ENCODE measurements at regions not wholly inside any gene's neighbourhood (a gene's known extent, or its start where the extent isn't known, plus 50 kb on each side); places are given as distances from the start of the nearest gene placed in this dataset.

- no peaks in the 10 kb centered on the region for H3K27me3 ChIP-seq
- no peak overlapping the region for H3K27ac ChIP-seq
- no peak for TF ChIP-seq CTCF (IDR thresholded peaks at IDR 0.05)
- H3K36me3 ChIP-seq, result no peaks in the 10 kb centered on the region
- no peak overlapping the region for H3K4me3 ChIP-seq
- no peaks in the 10 kb centered on the region for H3K4me1 ChIP-seq
- ATAC-seq (no peak), DNase-seq (no peak)
- no peaks in the 10 kb centered on the region for H3K9me3 ChIP-seq
- intact Hi-C loops (cut with DNase I), result no loop called here
Observed at GRCh38 chr5:15374886-15375285, 125.1 kb upstream of the FBXL7 start.

- Histone ChIP-seq H3K4me1 (no peaks in the 10 kb centered on the region), H3K36me3 (no peaks in the 10 kb centered on the region), H3K27me3 (no peaks in the 10 kb centered on the region), H3K9me3 (peaks cover 0 to 2% of the 10 kb centered on the region in 2 donors), H3K27ac (no peak overlapping the region), H3K4me3 (no peak overlapping the region)
- intact Hi-C loops (cut with DNase I), result no loop called here
- no peak for TF ChIP-seq CTCF (IDR thresholded peaks at IDR 0.05)
- DNase-seq (no peak), ATAC-seq (no peak)
Observed at GRCh38 chr5:15373151-15373550, 126.8 kb upstream of the FBXL7 start.

- no peak for TF ChIP-seq CTCF (IDR thresholded peaks at IDR 0.05)
- no peaks in the 10 kb centered on the region for H3K27me3 ChIP-seq
- intact Hi-C loops (cut with DNase I), result no loop called here
- H3K4me3 ChIP-seq, result no peak overlapping the region
- ATAC-seq (no peak), DNase-seq (no peak)
- no peak overlapping the region for H3K27ac ChIP-seq
- peaks cover 0 to 2% of the 10 kb centered on the region in 2 donors for H3K9me3 ChIP-seq
- H3K36me3 ChIP-seq, result no peaks in the 10 kb centered on the region
- H3K4me1 ChIP-seq, result peaks cover 0 to 6% of the 10 kb centered on the region in 2 donors
Observed at GRCh38 chr5:15371184-15371583, 128.8 kb upstream of the FBXL7 start.

GRCh38 chr5:15368835-15369234 is 131.1 kb upstream of the FBXL7 start:
- ATAC-seq (no peak), DNase-seq (no peak)
- peaks cover 0 to 2% of the 10 kb centered on the region in 2 donors for H3K9me3 ChIP-seq
- H3K27me3 ChIP-seq, result no peaks in the 10 kb centered on the region
- peaks cover 0 to 6% of the 10 kb centered on the region in 2 donors for H3K4me1 ChIP-seq
- no peak overlapping the region for H3K4me3 ChIP-seq
- no peaks in the 10 kb centered on the region for H3K36me3 ChIP-seq
- TF ChIP-seq CTCF (IDR thresholded peaks at IDR 0.05), result no peak
- intact Hi-C loops (cut with DNase I), result no loop called here
- H3K27ac ChIP-seq, result no peak overlapping the region

- Histone ChIP-seq H3K27me3 (no peaks in the 10 kb centered on the region), H3K4me3 (no peak overlapping the region), H3K36me3 (no peaks in the 10 kb centered on the region), H3K9me3 (peaks cover 0 to 2% of the 10 kb centered on the region in 2 donors), H3K4me1 (peaks cover 0 to 6% of the 10 kb centered on the region in 2 donors), H3K27ac (no peak overlapping the region)
- ATAC-seq (no peak), DNase-seq (no peak)
- no peak for TF ChIP-seq CTCF (IDR thresholded peaks at IDR 0.05)
- intact Hi-C loops (cut with DNase I), result no loop called here
Observed at GRCh38 chr5:15367489-15367888, 132.5 kb upstream of the FBXL7 start.

All from left lung (tissue), 4 donors.